H9 (cell line): ENCODE measurements at regions not wholly inside any gene's neighbourhood (a gene's known extent, or its start where the extent isn't known, plus 50 kb on each side); places are given as distances from the start of the nearest gene placed in this dataset.

Experiments
- DNase-seq: peaks from one replicate; pipeline ENCODE4 v3.0.0-alpha.2; 2017
- H2AFZ ChIP-seq: one replicate; pipeline ENCODE4 v1.6.1; 2013; ENCODE audit warnings: mild to moderate bottlenecking, low read length, control low read depth, moderate library complexity
- H2AK5ac ChIP-seq: 2 replicates; pipeline ENCODE4 v1.6.1; 2013; ENCODE audit warnings: low read length, control low read depth, mixed read lengths; ENCODE audit not compliant: insufficient read length
- H2BK120ac ChIP-seq: one replicate; pipeline ENCODE4 v1.6.1; 2013; ENCODE audit warnings: low read depth, mild to moderate bottlenecking, low read length, control low read depth, inconsistent platforms; ENCODE audit not compliant: poor library complexity, severe bottlenecking
- H2BK12ac ChIP-seq: 2 replicates; pipeline ENCODE4 v1.6.1; 2013; ENCODE audit warnings: low read length, control low read depth, mixed read lengths, low read depth; ENCODE audit not compliant: insufficient read length
- H2BK15ac ChIP-seq: 2 replicates; pipeline ENCODE4 v1.6.1; 2013; ENCODE audit warnings: low read depth, low read length, control low read depth
- H2BK20ac ChIP-seq: one replicate; pipeline ENCODE4 v1.6.1; 2013; ENCODE audit warnings: low read depth, mild to moderate bottlenecking, low read length, control low read depth, inconsistent platforms; ENCODE audit not compliant: poor library complexity, severe bottlenecking
- H2BK5ac ChIP-seq: 2 replicates; pipeline ENCODE4 v1.6.1; 2013; ENCODE audit warnings: low read length, control low read depth, mixed read lengths; ENCODE audit not compliant: insufficient read length
- H3K14ac ChIP-seq: 2 replicates; pipeline ENCODE4 v1.6.1; 2013; ENCODE audit warnings: low read length, control low read depth; ENCODE audit not compliant: insufficient read depth
- H3K18ac ChIP-seq: 2 replicates; pipeline ENCODE4 v1.6.1; 2013; ENCODE audit warnings: low read depth, mild to moderate bottlenecking, mixed read lengths, low read length, control low read depth; ENCODE audit not compliant: insufficient read length
- H3K23ac ChIP-seq: 2 replicates; pipeline ENCODE4 v1.6.1; 2013; ENCODE audit warnings: low read length, control low read depth, mixed read lengths, low read depth; ENCODE audit not compliant: insufficient read length
- H3K23me2 ChIP-seq: 2 replicates; pipeline ENCODE4 v1.6.1; 2013; ENCODE audit warnings: low read depth, mild to moderate bottlenecking, mixed read lengths, low read length, control low read depth; ENCODE audit not compliant: insufficient read length, poor library complexity, severe bottlenecking
- H3K27ac ChIP-seq: 2 replicates; pipeline ENCODE4 v1.5.1; 2013; ENCODE audit warnings: low read length, control low read depth, mixed read lengths, low read depth; ENCODE audit not compliant: insufficient read length
- H3K27me3 ChIP-seq: 2 replicates; pipeline ENCODE4 v1.6.1; 2013; ENCODE audit warnings: low read length, control low read depth, inconsistent platforms; ENCODE audit not compliant: insufficient read depth
- H3K4ac ChIP-seq: 2 replicates; pipeline ENCODE4 v1.6.1; 2013; ENCODE audit warnings: low read depth, mild to moderate bottlenecking, control low read depth, inconsistent platforms, low read length, moderate library complexity
- H3K4me1 ChIP-seq: 2 replicates; pipeline ENCODE4 v1.6.1; 2013; ENCODE audit warnings: low read length, control low read depth, inconsistent platforms; ENCODE audit not compliant: insufficient read depth
- H3K4me2 ChIP-seq: 2 replicates; pipeline ENCODE4 v1.6.1; 2013; ENCODE audit warnings: low read length, control low read depth, mixed read lengths; ENCODE audit not compliant: insufficient read length, insufficient read depth
- H3K56ac ChIP-seq: 2 replicates; pipeline ENCODE4 v1.6.1; 2013; ENCODE audit warnings: low read depth, mild to moderate bottlenecking, mixed read lengths, low read length, control low read depth; ENCODE audit not compliant: insufficient read length
- H3K79me1 ChIP-seq: 2 replicates; pipeline ENCODE4 v1.6.1; 2013; ENCODE audit warnings: low read depth, mild to moderate bottlenecking, moderate library complexity, low read length, control low read depth, inconsistent platforms; ENCODE audit not compliant: insufficient read depth, poor library complexity, severe bottlenecking
- H3K79me2 ChIP-seq: 2 replicates; pipeline ENCODE4 v1.6.1; 2013; ENCODE audit warnings: low read length, control low read depth, inconsistent platforms; ENCODE audit not compliant: insufficient read depth
- H3K9ac ChIP-seq: 2 replicates; pipeline ENCODE4 v1.6.1; 2013; ENCODE audit warnings: low read length, control low read depth, mixed read lengths; ENCODE audit not compliant: insufficient read length; ENCODE audit errors: extremely low read depth
- H3K9me3 ChIP-seq: one replicate; pipeline ENCODE4 v1.6.1; 2013; ENCODE audit warnings: low read depth, low read length, inconsistent platforms; ENCODE audit not compliant: control insufficient read depth
- H3T11ph ChIP-seq: one replicate; pipeline ENCODE4 v1.6.1; 2013; ENCODE audit warnings: mild to moderate bottlenecking, low read length, control low read depth, inconsistent platforms
- H4K20me1 ChIP-seq: one replicate; pipeline ENCODE4 v1.6.1; 2013; ENCODE audit not compliant: control insufficient read depth, insufficient read length, insufficient read depth
- H4K5ac ChIP-seq: 2 replicates; pipeline ENCODE4 v1.6.1; 2013; ENCODE audit warnings: low read depth, mild to moderate bottlenecking, mixed read lengths, low read length, control low read depth; ENCODE audit not compliant: insufficient read length
- H4K8ac ChIP-seq: replicated peaks from 2 replicates; pipeline ENCODE4 v1.6.1; 2013; ENCODE audit warnings: low read length, control low read depth, mixed read lengths, low read depth; ENCODE audit not compliant: insufficient read length
- H4K91ac ChIP-seq: 2 replicates; pipeline ENCODE4 v1.6.1; 2013; ENCODE audit warnings: low read depth, mild to moderate bottlenecking, moderate library complexity, mixed read lengths, low read length, control low read depth; ENCODE audit not compliant: insufficient read length
- H3K27ac Mint-ChIP-seq, 3 experiments: 2 replicates in 2 of 3; 3 replicates in 1 of 3; pipeline ENCODE4 v1.8.0; 2020 to 2021; ENCODE audit warnings: mixed read lengths in 3 of 3, mild to moderate bottlenecking in 1 of 3, moderate library complexity in 1 of 3
- H3K27me3 Mint-ChIP-seq: 2 replicates; pipeline ENCODE4 v1.8.0; 2021; ENCODE audit warnings: low read depth, mild to moderate bottlenecking, moderate library complexity, mixed read lengths
- H3K36me3 Mint-ChIP-seq, 3 experiments: 2 replicates in 2 of 3; 3 replicates in 1 of 3; pipeline ENCODE4 v1.8.0; 2020 to 2021; ENCODE audit warnings: low read depth in 3 of 3, mixed read lengths in 3 of 3; ENCODE audit not compliant: insufficient read depth in 1 of 3
- H3K4me1 Mint-ChIP-seq, 2 experiments: 2 replicates each; pipeline ENCODE4 v1.8.0; 2020; ENCODE audit warnings: mixed read lengths in 2 of 2
- H3K4me3 Mint-ChIP-seq, 2 experiments: 2 replicates in 1 of 2; 3 replicates in 1 of 2; pipeline ENCODE4 v1.8.0; 2020 to 2021; ENCODE audit warnings: mild to moderate bottlenecking in 2 of 2, mixed read lengths in 2 of 2, moderate library complexity in 1 of 2
- H3K9me3 Mint-ChIP-seq, 2 experiments: 2 replicates in 1 of 2; 3 replicates in 1 of 2; pipeline ENCODE4 v1.8.0; 2020; ENCODE audit warnings: mild to moderate bottlenecking in 2 of 2, mixed read lengths in 2 of 2, moderate library complexity in 1 of 2
- WGBS: extraction: QIAGEN DNeasy Blood & Tissue Kit; methylation state at CpG from one replicate; pipeline ENCODE4 v1.1.7; 2013; ENCODE audit warnings: missing lambda C conversion rate, low lambda C conversion rate, mixed read lengths; ENCODE audit not compliant: insufficient read length; ENCODE audit errors: extremely low coverage; 5-methylcytosine and 5-hydroxymethylcytosine counted together
- TF ChIP-seq, protein P1 (sequence below): fragments of 200-600 bp; sonication (generic); conservative IDR thresholded peaks from 3 replicates; pipeline ENCODE4 v1.8.0; 2021; ENCODE audit warnings: antibody characterized with exemption, mild to moderate bottlenecking

DNA sequence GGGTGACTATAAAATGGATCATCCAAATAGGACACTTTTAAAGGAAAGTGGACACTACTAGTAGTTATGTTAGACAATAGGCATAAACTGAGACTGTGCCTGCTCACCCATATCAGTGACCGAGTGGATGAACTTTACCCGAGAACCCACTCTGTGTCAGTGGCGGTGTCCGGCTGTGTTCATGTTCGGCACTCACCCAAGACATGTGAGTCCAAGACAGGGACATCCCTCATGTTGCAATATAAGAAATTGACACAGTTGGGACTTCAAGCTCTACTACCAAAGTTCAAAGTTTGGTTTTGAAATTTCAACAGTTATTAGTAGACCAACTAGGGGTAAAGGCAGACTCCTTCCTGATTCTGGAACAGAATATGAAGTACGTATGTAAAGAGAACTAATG lies 326.3 kb upstream of the TNP1 start:
- no peak overlapping the region for H2BK5ac ChIP-seq
- no peak overlapping the region for H4K5ac ChIP-seq
- no peaks in the 10 kb centered on the region for H3K27me3 ChIP-seq
- no peak overlapping the region for H3K27ac Mint-ChIP-seq
- no peak overlapping the region for H3K9ac ChIP-seq
- TF ChIP-seq, protein P1, sequence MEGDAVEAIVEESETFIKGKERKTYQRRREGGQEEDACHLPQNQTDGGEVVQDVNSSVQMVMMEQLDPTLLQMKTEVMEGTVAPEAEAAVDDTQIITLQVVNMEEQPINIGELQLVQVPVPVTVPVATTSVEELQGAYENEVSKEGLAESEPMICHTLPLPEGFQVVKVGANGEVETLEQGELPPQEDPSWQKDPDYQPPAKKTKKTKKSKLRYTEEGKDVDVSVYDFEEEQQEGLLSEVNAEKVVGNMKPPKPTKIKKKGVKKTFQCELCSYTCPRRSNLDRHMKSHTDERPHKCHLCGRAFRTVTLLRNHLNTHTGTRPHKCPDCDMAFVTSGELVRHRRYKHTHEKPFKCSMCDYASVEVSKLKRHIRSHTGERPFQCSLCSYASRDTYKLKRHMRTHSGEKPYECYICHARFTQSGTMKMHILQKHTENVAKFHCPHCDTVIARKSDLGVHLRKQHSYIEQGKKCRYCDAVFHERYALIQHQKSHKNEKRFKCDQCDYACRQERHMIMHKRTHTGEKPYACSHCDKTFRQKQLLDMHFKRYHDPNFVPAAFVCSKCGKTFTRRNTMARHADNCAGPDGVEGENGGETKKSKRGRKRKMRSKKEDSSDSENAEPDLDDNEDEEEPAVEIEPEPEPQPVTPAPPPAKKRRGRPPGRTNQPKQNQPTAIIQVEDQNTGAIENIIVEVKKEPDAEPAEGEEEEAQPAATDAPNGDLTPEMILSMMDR = no peak
- H2AFZ ChIP-seq = no peak overlapping the region
- H3K4me3 Mint-ChIP-seq = no peak overlapping the region
- no peak overlapping the region for H2BK120ac ChIP-seq
- H2BK15ac ChIP-seq = no peak overlapping the region
- no peak for DNase-seq
- H3K4me1 Mint-ChIP-seq = no peaks in the 10 kb centered on the region
- peaks cover 11% of the 10 kb centered on the region for H3K27me3 Mint-ChIP-seq
- H3T11ph ChIP-seq = no peak overlapping the region
- no peak overlapping the region for H3K56ac ChIP-seq
- H3K4ac ChIP-seq = no peak overlapping the region
- H3K27ac ChIP-seq = no peak overlapping the region
- H3K36me3 Mint-ChIP-seq = no peaks in the 10 kb centered on the region
- no peak overlapping the region for H2BK12ac ChIP-seq
- H4K91ac ChIP-seq = no peak overlapping the region
- no peaks in the 10 kb centered on the region for H3K79me2 ChIP-seq
- H4K8ac ChIP-seq = no peak overlapping the region
- no peak overlapping the region for H3K18ac ChIP-seq
- no peaks in the 10 kb centered on the region for H3K79me1 ChIP-seq
- no peaks in the 10 kb centered on the region for H4K20me1 ChIP-seq
- H3K4me1 ChIP-seq = no peaks in the 10 kb centered on the region
- H3K9me3 Mint-ChIP-seq = no peaks in the 10 kb centered on the region
- H3K14ac ChIP-seq = no peak overlapping the region
- no peak overlapping the region for H2BK20ac ChIP-seq
- H2AK5ac ChIP-seq = no peak overlapping the region
- H3K23me2 ChIP-seq = no peaks in the 10 kb centered on the region
- H3K23ac ChIP-seq = no peak overlapping the region
- H3K4me2 ChIP-seq = no peak overlapping the region
- no CpG with 5 or more reads among the region's 6 CpGs for WGBS
- H3K9me3 ChIP-seq = no peaks in the 10 kb centered on the region
